ENCODE measurements at regions not wholly inside any gene's neighbourhood (a gene's known extent, or its start where the extent isn't known, plus 50 kb on each side); places are given as distances from the start of the nearest gene placed in this dataset.
"Not testable (repeated sequence)": the region's sequence is repeated elsewhere in the genome, so short reads cannot be mapped to it uniquely, and the experiment has no call there.

DNA sequence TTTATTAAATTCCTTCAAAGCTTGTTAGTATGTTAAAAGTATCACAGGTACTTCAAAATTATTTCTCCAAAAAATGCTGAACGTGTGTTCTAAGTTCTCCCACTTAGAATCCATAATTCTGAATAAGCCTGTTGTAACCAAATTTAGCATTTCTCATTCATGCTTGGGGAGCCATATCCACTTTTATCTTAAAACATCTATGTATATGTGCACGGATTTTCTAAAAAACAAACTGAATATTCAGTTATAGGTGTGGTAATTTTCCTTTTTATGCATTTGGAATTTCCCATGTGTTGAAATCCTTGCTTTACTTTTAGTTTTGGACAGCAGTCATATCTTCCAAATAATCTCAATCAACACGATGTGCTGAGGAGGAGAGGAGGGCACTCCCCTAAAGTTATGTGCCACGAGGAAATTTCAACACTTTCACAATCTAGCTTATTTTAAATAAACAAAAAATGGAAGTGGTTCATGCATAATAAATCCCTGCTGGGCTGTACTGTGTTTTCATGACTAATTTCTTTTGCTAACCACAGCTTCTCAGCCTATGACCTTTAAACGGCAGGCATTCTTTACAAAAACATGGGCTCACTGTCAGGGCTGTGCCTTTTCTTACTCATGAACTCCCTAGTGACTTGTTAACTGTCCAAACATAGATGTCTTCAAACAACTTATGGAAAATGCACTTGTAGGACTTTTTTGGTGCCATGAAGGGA is 380.3 kb upstream of the SEMA3C start:
- no peak overlapping the region for H3K4me3 ChIP-seq (ENCODE audit: low read depth, low read length)
- peak in 2 of 6 donors; percentile 6 to 59 for DNase-seq (ENCODE audit: low read depth in 4 of 6, low spot score in 6 of 6)
- H3K27ac ChIP-seq (ENCODE audit: low read depth, low read length): no peak overlapping the region
- no peaks in the 10 kb centered on the region for H3K9me3 ChIP-seq (ENCODE audit: control insufficient read depth, insufficient read depth, low read length)
- H3K27me3 ChIP-seq (ENCODE audit: control insufficient read depth, insufficient read depth, low read length): no peaks in the 10 kb centered on the region
- no peaks in the 10 kb centered on the region for H3K4me1 ChIP-seq (ENCODE audit: control insufficient read depth, insufficient read depth, low read length)
- WGBS (ENCODE audit: insufficient coverage): 0% methylated on average over 1 of the region's 5 CpGs
- no peaks in the 10 kb centered on the region for H3K36me3 ChIP-seq (ENCODE audit: control insufficient read depth, insufficient read depth, low read length)

DNA sequence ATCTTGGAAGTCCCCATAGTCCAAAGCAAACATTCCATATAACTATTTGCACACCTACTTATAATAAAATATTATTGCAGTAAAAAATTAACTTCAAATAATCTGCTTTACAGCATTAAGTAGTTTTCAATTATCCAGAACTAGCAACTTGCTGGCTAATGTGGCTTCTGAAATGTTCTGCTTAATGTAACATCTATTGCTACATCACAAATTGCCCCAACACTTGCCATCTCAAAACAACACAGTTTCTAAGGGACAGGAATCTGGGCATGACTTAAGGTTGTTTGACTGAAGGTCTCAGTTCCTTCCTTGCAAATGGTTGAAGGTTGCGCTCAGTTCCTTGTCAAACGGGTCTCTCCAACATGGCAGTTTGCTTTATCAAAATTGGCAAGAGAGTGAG is 378.5 kb upstream of the SEMA3C start:
- Histone ChIP-seq H3K27me3 (ENCODE audit: control insufficient read depth, insufficient read depth, low read length) (no peaks in the 10 kb centered on the region), H3K9me3 (ENCODE audit: control insufficient read depth, insufficient read depth, low read length) (no peaks in the 10 kb centered on the region), H3K36me3 (ENCODE audit: control insufficient read depth, insufficient read depth, low read length) (no peaks in the 10 kb centered on the region), H3K4me1 (ENCODE audit: control insufficient read depth, insufficient read depth, low read length) (no peaks in the 10 kb centered on the region), H3K27ac (ENCODE audit: low read depth, low read length) (no peak overlapping the region), H3K4me3 (ENCODE audit: low read depth, low read length) (no peak overlapping the region)
- DNase-seq (ENCODE audit: low read depth in 4 of 6, low spot score in 6 of 6): no peak
- 50% methylated on average over 1 of the region's 2 CpGs for WGBS (ENCODE audit: insufficient coverage)

DNA sequence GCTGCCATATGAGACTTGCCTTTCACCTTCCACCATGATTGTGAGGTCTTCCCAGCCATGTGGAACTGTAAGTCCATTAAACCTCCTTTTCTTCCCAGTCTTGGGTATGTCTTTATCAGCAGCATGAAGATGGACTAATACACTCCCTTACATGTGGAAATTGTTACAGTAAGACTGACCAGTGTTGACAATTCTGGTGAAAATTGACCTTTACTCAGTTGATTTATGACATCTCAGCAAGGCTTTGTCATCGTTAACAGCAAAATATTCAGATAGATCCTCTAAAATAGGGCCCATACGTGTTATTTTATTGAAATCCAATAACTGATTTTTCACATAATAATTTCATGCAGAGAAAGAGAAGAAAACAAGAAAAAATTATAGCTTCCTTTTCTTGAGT is 377.9 kb upstream of the SEMA3C start:
- Histone ChIP-seq H3K27ac (ENCODE audit: low read depth, low read length) (no peak overlapping the region), H3K4me3 (ENCODE audit: low read depth, low read length) (no peak overlapping the region), H3K27me3 (ENCODE audit: control insufficient read depth, insufficient read depth, low read length) (no peaks in the 10 kb centered on the region), H3K36me3 (ENCODE audit: control insufficient read depth, insufficient read depth, low read length) (no peaks in the 10 kb centered on the region), H3K4me1 (ENCODE audit: control insufficient read depth, insufficient read depth, low read length) (no peaks in the 10 kb centered on the region), H3K9me3 (ENCODE audit: control insufficient read depth, insufficient read depth, low read length) (no peaks in the 10 kb centered on the region)
- DNase-seq (ENCODE audit: low read depth in 4 of 6, low spot score in 6 of 6): no peak
- WGBS (ENCODE audit: insufficient coverage): no CpG with 5 or more reads among the region's 2 CpGs

DNA sequence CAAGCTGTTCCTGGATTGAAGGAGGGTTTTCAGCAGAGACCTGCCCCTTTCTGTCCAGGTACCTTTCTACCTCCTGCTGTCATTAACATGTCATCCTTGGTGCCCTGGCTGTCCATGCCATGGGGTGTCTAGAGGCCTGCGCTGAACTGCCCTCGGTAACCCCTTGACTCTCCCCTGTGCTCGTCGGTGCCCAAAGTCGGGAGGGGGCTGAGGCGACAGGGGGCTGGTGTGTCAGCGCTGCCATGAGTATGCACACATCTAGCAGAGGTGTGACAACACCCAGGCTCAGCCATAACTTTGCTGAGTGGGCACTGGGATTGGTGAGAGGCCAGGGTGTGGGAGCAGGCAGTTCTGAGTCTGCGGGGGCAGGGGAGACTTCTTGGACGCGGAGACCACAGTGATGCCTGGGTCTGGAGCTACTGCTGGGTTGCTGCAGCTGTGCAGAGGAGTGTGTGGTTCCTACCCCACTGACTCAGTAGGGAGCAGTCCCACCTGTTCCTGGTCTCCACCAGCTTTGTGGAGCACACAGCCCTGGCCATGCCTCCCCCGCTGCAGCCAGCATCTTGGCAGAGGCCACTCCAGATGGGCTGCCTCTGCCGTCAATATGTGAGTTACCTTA is 376.2 kb upstream of the SEMA3C start:
- Histone ChIP-seq H3K4me1 (ENCODE audit: control insufficient read depth, insufficient read depth, low read length) (no peaks in the 10 kb centered on the region), H3K27ac (ENCODE audit: low read depth, low read length) (no peak overlapping the region), H3K4me3 (ENCODE audit: low read depth, low read length) (no peak overlapping the region), H3K27me3 (ENCODE audit: control insufficient read depth, insufficient read depth, low read length) (no peaks in the 10 kb centered on the region), H3K36me3 (ENCODE audit: control insufficient read depth, insufficient read depth, low read length) (no peaks in the 10 kb centered on the region), H3K9me3 (ENCODE audit: control insufficient read depth, insufficient read depth, low read length) (no peaks in the 10 kb centered on the region)
- DNase-seq (ENCODE audit: low read depth in 4 of 6, low spot score in 6 of 6): no peak
- 99% methylated on average over 10 of the region's 12 CpGs for WGBS (ENCODE audit: insufficient coverage)

DNA sequence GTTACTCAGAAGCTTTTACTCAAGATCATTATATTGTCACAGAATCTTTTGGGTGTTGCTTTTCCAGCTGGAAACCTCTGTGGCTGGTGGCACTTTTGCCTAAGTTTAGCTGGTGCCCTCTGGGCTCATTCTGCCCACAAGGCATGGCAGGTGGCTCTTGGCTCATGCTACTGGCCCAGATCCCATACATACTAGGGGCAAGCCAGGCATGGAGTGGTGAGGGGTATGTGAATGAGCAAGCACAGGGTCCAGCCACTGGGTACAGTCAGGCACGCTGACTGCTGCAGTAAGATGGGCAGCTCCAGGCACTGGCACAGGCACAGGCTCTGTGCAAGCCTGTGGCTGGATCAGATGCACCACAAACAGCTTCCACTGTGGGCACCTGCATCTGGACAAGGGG is 375.0 kb upstream of the SEMA3C start:
- Histone ChIP-seq H3K4me3 (ENCODE audit: low read depth, low read length) (no peak overlapping the region), H3K36me3 (ENCODE audit: control insufficient read depth, insufficient read depth, low read length) (no peaks in the 10 kb centered on the region), H3K27ac (ENCODE audit: low read depth, low read length) (no peak overlapping the region), H3K4me1 (ENCODE audit: control insufficient read depth, insufficient read depth, low read length) (no peaks in the 10 kb centered on the region), H3K9me3 (ENCODE audit: control insufficient read depth, insufficient read depth, low read length) (no peaks in the 10 kb centered on the region), H3K27me3 (ENCODE audit: control insufficient read depth, insufficient read depth, low read length) (no peaks in the 10 kb centered on the region)
- WGBS (ENCODE audit: insufficient coverage): 100% methylated on average over 1 of the region's 1 CpG
- DNase-seq (ENCODE audit: low read depth in 4 of 6, low spot score in 6 of 6): no peak

DNA sequence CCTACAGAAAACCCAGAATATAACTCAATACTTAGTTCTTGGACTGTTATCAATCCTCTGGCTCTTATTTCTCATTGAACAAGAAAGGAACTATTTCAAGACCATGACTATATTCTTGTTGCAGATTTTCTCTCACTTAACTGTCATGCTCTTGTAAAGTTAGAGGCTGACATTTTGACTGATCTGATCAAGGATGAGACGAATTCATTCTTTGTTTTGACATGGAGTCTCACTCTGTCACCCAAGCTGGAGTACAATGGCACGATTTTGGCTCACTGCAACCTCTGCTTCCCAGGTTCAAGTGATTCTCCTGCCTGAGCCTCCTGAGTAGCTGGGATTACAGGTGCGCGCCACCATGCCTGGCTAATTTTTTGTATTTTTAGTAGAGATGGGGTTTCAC is 367.9 kb upstream of the SEMA3C start:
- not testable (repeated sequence) for H3K4me3 ChIP-seq (ENCODE audit: low read depth, low read length); H3K36me3 ChIP-seq (ENCODE audit: control insufficient read depth, insufficient read depth, low read length); DNase-seq (ENCODE audit: low read depth in 4 of 6, low spot score in 6 of 6); H3K27ac ChIP-seq (ENCODE audit: low read depth, low read length); H3K9me3 ChIP-seq (ENCODE audit: control insufficient read depth, insufficient read depth, low read length); H3K4me1 ChIP-seq (ENCODE audit: control insufficient read depth, insufficient read depth, low read length); H3K27me3 ChIP-seq (ENCODE audit: control insufficient read depth, insufficient read depth, low read length)
- WGBS (ENCODE audit: insufficient coverage): 100% methylated on average over 2 of the region's 4 CpGs

DNA sequence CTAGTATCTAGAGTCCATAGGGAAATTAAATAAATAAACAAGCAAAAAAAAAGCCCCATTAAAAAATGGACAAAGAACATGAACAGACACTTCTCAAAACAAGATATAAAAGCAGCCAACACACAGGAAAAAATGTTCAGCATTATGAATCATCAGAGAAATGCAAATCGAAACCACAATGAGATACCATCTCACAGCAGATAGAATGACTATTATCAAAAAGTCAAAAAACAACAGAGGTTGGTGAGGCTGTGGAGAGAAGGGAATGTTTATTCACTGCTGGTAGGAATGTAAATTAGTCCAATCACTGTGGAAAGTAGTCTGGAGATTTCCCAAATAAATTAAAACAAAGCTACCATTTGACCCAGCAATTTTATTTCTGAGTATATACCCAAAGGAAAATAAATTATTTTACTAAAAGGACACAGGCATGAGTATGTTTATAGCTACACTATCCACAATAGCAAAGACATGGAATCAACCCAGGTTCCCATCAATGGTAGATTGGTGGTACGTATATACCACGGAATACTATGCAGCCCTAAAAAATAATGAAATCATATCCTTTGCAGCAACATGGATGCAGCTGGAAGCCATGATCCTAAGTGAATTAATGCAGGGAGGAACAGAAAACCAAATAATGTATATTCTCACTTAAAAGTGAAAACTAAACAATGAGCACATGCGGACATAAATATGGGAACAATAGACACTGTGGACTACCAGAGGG is 366.5 kb upstream of the SEMA3C start:
- WGBS (ENCODE audit: insufficient coverage): 100% methylated on average over 1 of the region's 4 CpGs
- Histone ChIP-seq H3K36me3 (ENCODE audit: control insufficient read depth, insufficient read depth, low read length) (no peaks in the 10 kb centered on the region), H3K4me3 (ENCODE audit: low read depth, low read length) (no peak overlapping the region), H3K27ac (ENCODE audit: low read depth, low read length) (no peak overlapping the region), H3K9me3 (ENCODE audit: control insufficient read depth, insufficient read depth, low read length) (no peaks in the 10 kb centered on the region), H3K4me1 (ENCODE audit: control insufficient read depth, insufficient read depth, low read length) (no peaks in the 10 kb centered on the region), H3K27me3 (ENCODE audit: control insufficient read depth, insufficient read depth, low read length) (no peaks in the 10 kb centered on the region)
- DNase-seq (ENCODE audit: low read depth in 4 of 6, low spot score in 6 of 6): no peak

DNA sequence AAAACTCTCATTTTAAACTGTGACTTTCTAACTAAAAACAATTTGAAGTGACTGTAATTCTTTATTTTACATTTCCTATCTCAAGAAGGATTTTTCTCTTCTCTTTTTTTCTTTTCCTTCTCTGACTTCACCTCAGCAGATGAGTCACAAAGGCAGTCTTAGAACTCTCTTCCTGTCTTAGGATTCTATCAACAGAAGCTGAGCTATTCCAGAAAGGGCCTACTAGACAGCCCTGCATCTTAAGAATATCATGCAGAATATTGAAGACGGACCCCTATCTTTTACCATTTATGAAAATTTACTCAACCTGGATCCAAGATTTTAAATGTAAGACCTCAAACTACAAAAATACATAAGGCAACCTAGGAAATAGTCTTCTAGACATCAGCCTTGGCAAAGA is 365.7 kb upstream of the SEMA3C start:
- no peaks in the 10 kb centered on the region for H3K36me3 ChIP-seq (ENCODE audit: control insufficient read depth, insufficient read depth, low read length)
- WGBS (ENCODE audit: insufficient coverage): 86% methylated on average over 1 of the region's 1 CpG
- H3K4me3 ChIP-seq (ENCODE audit: low read depth, low read length): no peak overlapping the region
- no peak for DNase-seq (ENCODE audit: low read depth in 4 of 6, low spot score in 6 of 6)
- H3K4me1 ChIP-seq (ENCODE audit: control insufficient read depth, insufficient read depth, low read length): no peaks in the 10 kb centered on the region
- H3K9me3 ChIP-seq (ENCODE audit: control insufficient read depth, insufficient read depth, low read length): no peaks in the 10 kb centered on the region
- no peak overlapping the region for H3K27ac ChIP-seq (ENCODE audit: low read depth, low read length)
- H3K27me3 ChIP-seq (ENCODE audit: control insufficient read depth, insufficient read depth, low read length): no peaks in the 10 kb centered on the region

DNA sequence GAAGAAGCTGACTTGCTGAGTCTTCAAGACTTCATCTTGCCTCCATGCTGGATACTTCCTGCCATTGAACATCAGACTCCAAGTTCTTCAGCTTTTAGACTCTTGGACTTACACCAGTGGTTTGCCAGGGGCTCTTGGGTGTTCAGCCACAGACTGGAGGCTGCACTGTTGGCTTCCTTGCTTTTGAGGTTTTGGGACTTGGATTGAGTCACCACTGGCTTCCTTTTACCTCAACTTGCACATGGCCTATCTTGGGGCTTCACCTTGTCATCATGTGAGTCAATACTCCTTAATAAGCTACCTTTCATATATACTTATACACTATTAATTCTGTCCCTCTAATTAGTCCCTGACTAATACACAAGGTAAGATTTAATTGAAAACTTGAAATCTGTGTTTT is 361.7 kb upstream of the SEMA3C start:
- H3K9me3 ChIP-seq (ENCODE audit: control insufficient read depth, insufficient read depth, low read length): no peaks in the 10 kb centered on the region
- DNase-seq (ENCODE audit: low read depth in 4 of 6, low spot score in 6 of 6): no peak
- H3K4me1 ChIP-seq (ENCODE audit: control insufficient read depth, insufficient read depth, low read length): no peaks in the 10 kb centered on the region
- no peaks in the 10 kb centered on the region for H3K27me3 ChIP-seq (ENCODE audit: control insufficient read depth, insufficient read depth, low read length)
- H3K27ac ChIP-seq (ENCODE audit: low read depth, low read length): no peak overlapping the region
- no peaks in the 10 kb centered on the region for H3K36me3 ChIP-seq (ENCODE audit: control insufficient read depth, insufficient read depth, low read length)
- no peak overlapping the region for H3K4me3 ChIP-seq (ENCODE audit: low read depth, low read length)

DNA sequence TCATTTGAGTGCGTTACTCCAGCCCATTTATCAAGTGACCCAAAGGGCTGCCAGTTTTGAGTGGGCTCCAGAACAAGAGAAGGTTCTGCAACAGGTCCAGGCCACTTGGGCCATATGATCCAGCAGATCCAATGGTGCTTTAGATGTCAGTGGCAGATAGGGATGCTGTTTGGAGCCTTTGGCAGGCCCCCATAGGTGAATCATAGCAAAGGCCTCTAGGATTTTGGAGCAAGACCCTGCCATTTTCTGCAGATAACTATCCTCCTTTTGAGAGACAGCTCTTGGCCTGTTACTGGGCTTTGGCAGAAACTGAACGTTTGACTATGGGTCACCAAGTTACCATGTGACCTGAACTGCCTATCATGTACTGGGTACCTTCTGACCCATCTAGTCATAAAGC is 358.8 kb upstream of the SEMA3C start:
- Histone ChIP-seq H3K9me3 (ENCODE audit: control insufficient read depth, insufficient read depth, low read length) (no peaks in the 10 kb centered on the region), H3K4me3 (ENCODE audit: low read depth, low read length) (no peak overlapping the region), H3K4me1 (ENCODE audit: control insufficient read depth, insufficient read depth, low read length) (no peaks in the 10 kb centered on the region), H3K27ac (ENCODE audit: low read depth, low read length) (no peak overlapping the region), H3K36me3 (ENCODE audit: control insufficient read depth, insufficient read depth, low read length) (no peaks in the 10 kb centered on the region), H3K27me3 (ENCODE audit: control insufficient read depth, insufficient read depth, low read length) (no peaks in the 10 kb centered on the region)
- 81% methylated on average over 2 of the region's 2 CpGs for WGBS (ENCODE audit: insufficient coverage)
- DNase-seq (ENCODE audit: low read depth in 4 of 6, low spot score in 6 of 6): no peak
